HUES6 (cell line): ENCODE measurements at regions not wholly inside any gene's neighbourhood (a gene's known extent, or its start where the extent isn't known, plus 50 kb on each side); places are given as distances from the start of the nearest gene placed in this dataset.
"Not testable (repeated sequence)": the region's sequence is repeated elsewhere in the genome, so short reads cannot be mapped to it uniquely, and the experiment has no call there.

Experiments used
- H3K27ac ChIP-seq: 2 replicates; pipeline ENCODE4 v1.7.0; 2013; ENCODE audit warnings: low read depth, mild to moderate bottlenecking, low read length, inconsistent platforms
- H3K27me3 ChIP-seq: 2 replicates; pipeline ENCODE4 v1.6.1; 2013; ENCODE audit warnings: low read length; ENCODE audit not compliant: control insufficient read depth, insufficient read depth
- H3K36me3 ChIP-seq: 2 replicates; pipeline ENCODE4 v1.6.1; 2013; ENCODE audit warnings: low read length; ENCODE audit not compliant: control insufficient read depth, insufficient read depth
- H3K4me1 ChIP-seq: 2 replicates; pipeline ENCODE4 v1.6.1; 2013; ENCODE audit warnings: low read length; ENCODE audit not compliant: control insufficient read depth, insufficient read depth
- H3K4me3 ChIP-seq: 2 replicates; pipeline ENCODE4 v1.5.1; 2013; ENCODE audit warnings: low read depth, low read length
- H3K9ac ChIP-seq: one replicate; pipeline ENCODE4 v1.6.1; 2013; ENCODE audit warnings: mild to moderate bottlenecking, low read length
- H3K9me3 ChIP-seq: 2 replicates; pipeline ENCODE4 v1.6.1; 2013; ENCODE audit warnings: low read depth, low read length; ENCODE audit not compliant: control insufficient read depth, insufficient read depth

GRCh38 chr10:51014680-51015389 is 59.5 kb upstream of the PRKG1 start:
- Histone ChIP-seq H3K27ac (no peak overlapping the region), H3K4me3 (no peak overlapping the region), H3K9me3 (no peaks in the 10 kb centered on the region), H3K27me3 (no peaks in the 10 kb centered on the region), H3K9ac (no peak overlapping the region), H3K4me1 (no peaks in the 10 kb centered on the region), H3K36me3 (no peaks in the 10 kb centered on the region)

GRCh38 chr10:51015390-51015754 is 58.9 kb upstream of the PRKG1 start:
- not testable (repeated sequence) for H3K4me1 ChIP-seq, H3K27me3 ChIP-seq, H3K27ac ChIP-seq, H3K9me3 ChIP-seq, H3K4me3 ChIP-seq, H3K9ac ChIP-seq, H3K36me3 ChIP-seq

- no peak overlapping the region for H3K9ac ChIP-seq
- no peaks in the 10 kb centered on the region for H3K4me1 ChIP-seq
- H3K36me3 ChIP-seq, result no peaks in the 10 kb centered on the region
- H3K27ac ChIP-seq, result no peak overlapping the region
- H3K27me3 ChIP-seq, result no peaks in the 10 kb centered on the region
- no peaks in the 10 kb centered on the region for H3K9me3 ChIP-seq
- no peak overlapping the region for H3K4me3 ChIP-seq
These were observed 54.1 kb upstream of the PRKG1 start for GRCh38 chr10:51020200-51020599.

- H3K27me3 ChIP-seq, result no peaks in the 10 kb centered on the region
- no peaks in the 10 kb centered on the region for H3K4me1 ChIP-seq
- no peak overlapping the region for H3K4me3 ChIP-seq
- H3K27ac ChIP-seq, result no peak overlapping the region
- H3K36me3 ChIP-seq, result no peaks in the 10 kb centered on the region
- H3K9me3 ChIP-seq, result no peaks in the 10 kb centered on the region
- H3K9ac ChIP-seq, result no peak overlapping the region
These were observed 51.2 kb upstream of the PRKG1 start for GRCh38 chr10:51022933-51023585.

- Histone ChIP-seq H3K36me3 (no peaks in the 10 kb centered on the region), H3K9ac (no peak overlapping the region), H3K27ac (no peak overlapping the region), H3K27me3 (no peaks in the 10 kb centered on the region), H3K9me3 (no peaks in the 10 kb centered on the region), H3K4me3 (no peak overlapping the region), H3K4me1 (no peaks in the 10 kb centered on the region)
These were observed 50.7 kb upstream of the PRKG1 start for GRCh38 chr10:51023636-51024035.
